OCI-M1 (cell line): ENCODE measurements at regions not wholly inside any gene's neighbourhood (a gene's known extent, or its start where the extent isn't known, plus 50 kb on each side); places are given as distances from the start of the nearest gene placed in this dataset.

ENCODE experiments used
- DNase-seq: peaks from one replicate; lab custom pipeline; 2025; lab: John Stamatoyannopoulos, UW

GRCh38 chr2:128578406-128579390, 260.0 kb upstream of the HS6ST1 start:
- DNase-seq: no peak

GRCh38 chr2:128579825-128580224, 261.2 kb upstream of the HS6ST1 start:
- no peak for DNase-seq

DNA sequence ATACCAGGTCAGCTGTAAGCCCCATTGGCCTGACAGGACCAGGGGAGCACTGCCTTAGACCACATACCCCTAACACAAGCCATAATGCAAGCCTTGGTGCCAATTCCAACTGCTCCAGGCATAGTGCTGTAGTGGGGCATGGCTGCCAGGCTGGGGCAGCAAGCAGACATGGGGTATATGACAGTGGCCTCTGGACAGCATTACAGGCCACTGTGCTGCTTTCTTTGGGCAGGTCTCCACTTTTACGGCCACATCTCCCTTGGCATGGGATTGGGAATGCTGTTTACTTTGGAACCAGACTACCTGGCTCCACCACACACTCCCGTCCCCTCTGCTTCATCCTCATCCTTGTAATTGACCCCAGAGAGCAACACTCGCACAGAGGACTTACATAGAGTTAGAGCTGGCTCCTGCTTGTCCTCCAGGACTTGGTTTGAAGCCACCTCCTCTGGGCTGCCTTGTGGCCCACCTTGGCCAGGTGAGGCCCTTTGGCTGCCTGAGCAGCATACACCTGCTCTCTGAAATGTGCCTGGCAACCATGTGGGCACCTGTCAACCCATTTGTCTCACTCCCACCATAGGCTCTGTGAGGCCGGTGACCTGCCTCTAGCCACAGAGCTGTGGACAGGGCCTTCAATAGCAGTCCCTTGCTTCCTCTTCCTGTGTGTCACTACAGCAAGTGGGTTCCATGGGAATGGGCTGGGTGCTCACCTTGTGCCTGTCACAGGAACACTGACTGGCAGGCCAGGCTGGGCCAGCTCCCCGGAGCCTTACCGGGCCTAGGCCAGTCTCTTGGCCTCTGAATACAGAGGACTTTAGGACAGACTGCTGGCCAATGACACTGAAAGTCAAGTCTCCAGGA, 262.6 kb upstream of the HS6ST1 start:
- DNase-seq: no peak

- no peak for DNase-seq
These were observed 263.2 kb upstream of the HS6ST1 start for GRCh38 chr2:128581849-128582244.

DNA sequence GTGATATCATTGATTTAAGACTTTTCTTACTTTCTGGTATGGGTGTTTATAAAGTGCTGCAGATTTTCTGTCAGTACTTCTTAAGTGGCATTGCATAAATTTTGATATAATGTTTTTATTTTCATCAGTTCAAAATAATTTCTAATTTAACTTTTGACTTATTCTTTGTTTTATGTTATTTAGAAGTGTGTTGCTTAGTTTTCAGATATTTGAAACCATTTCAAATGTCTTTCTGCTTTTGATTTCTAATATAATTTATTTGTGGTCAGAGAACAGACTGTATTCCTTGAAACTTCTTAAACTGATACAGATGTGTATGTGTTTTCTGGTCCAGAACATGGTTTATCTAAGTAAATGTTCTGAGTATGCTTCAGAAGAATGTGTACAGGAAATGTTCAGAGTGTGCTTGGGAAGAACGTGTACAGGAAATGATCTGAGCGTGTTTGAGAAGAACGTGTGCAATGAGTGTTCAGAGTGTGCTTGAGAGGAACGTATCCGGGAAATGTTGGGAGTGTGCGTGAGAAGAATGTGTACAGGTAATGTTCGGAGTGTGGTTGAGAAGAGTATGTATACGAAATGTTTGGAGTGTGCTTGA, 265.7 kb upstream of the HS6ST1 start:
- no peak for DNase-seq

DNA sequence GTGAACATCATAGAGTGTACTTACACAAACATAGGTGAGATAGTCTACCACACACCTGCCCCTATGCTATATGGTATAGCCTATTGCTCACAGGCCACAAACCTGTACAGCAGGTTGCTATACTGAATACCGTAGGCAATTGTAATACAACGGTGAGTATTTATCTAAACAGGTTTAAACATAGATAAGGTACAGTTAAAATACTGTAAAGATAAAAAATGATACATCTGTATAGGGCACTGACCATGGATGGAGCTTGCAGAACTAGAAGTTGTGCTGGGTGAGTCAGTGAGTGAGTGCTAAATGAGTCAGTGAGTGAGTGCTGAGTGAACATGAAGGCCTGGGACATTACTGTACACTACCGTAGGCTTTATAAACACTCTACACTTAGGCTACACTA, 267.0 kb upstream of the HS6ST1 start:
- DNase-seq: no peak

DNA sequence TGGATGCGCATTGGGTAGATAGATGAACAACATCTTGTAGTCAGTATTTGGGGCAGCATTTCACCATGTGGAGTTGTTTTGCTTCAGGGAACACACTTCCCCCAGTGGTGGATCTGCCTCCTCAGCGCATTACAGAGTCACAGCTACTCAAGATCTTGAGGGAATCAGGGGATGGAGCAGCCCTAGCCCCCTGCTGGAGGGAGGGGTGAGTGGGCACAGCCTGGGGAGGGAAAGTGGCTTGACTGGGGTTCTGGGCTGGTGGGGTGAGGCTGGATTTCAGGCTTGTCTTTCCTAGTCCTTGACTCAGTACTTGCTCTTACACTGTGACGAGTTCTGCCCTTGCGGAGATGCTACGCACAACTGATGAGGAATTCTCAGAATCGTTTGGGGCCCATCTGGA, 271.0 kb upstream of the HS6ST1 start:
- DNase-seq: no peak

- no peak for DNase-seq
These were observed 271.8 kb upstream of the HS6ST1 start for GRCh38 chr2:128590309-128591021.

DNA sequence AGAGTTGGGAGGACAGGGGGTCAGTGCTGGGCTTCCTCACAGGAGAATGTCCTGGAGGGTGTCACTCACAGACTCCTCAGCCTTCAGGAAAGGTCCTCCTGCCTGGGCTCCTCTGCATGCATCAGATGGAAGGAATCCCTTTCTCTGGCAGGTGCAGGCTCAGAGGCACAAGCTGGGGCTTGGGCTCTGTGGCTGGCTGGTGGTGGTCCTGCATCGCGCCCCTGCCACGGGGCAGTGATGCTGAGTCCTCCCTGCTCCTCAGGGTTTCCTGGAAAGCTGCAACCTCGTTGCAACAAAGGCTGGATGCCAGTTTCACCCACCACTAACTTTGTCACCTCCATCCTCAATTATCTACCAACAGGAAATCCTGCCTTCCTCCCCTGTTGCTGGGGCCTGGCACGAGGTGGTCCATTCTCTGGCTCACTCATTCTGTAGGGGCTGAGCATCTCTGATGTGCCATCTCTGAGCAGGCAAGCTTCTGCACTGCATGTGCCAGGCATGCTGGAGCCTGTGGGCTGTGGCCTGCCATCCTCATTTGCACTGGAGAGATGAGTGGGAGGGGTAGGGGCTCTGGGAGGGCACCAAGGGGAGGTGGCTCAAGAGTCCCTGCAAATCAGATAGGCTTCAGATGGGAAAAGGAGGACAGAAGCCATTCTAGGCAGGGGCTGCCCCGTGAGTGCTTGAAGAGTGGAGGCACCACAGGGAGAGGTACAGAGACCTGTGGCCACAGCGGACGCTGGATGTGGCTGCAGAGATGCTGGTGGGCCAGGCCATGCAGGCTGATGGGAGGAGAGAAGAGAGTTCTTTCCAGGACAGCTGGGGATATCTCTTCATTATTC, 272.6 kb upstream of the HS6ST1 start:
- DNase-seq: no peak

- DNase-seq: no peak
These were observed 273.5 kb upstream of the HS6ST1 start for GRCh38 chr2:128591861-128592822.

DNA sequence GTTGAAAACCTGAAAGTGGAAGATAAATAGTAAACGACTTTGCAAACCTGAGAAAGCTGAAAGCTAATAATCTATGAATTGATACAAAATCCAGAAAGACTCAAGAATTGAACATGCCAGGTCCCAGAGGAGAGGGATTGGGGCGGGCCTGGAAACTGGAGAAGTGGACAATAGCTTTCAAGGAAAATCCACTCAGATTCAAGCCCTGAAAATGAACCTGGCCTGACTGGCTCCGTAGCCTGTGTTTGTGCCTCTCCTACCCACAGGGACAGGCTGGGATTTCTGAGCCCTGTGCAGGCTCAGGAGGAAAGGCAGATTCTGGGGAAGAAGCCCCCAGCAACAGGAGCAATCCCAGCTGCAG, 274.8 kb upstream of the HS6ST1 start:
- DNase-seq: no peak

- DNase-seq: no peak
These were observed 275.4 kb upstream of the HS6ST1 start for GRCh38 chr2:128593879-128594650.

DNA sequence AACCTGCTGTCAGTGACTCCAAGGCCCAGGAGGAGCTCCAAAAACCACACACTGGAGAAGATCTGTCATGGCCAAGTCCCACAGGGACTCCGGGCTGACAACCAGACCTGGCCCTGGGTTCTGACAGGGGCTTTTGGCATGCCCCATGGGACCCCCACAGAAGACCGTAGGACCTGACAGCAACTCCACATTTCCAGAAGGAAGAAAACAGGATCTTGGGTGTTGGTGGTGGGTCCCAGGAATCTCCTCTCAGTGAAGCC, 275.9 kb upstream of the HS6ST1 start:
- DNase-seq: no peak

DNA sequence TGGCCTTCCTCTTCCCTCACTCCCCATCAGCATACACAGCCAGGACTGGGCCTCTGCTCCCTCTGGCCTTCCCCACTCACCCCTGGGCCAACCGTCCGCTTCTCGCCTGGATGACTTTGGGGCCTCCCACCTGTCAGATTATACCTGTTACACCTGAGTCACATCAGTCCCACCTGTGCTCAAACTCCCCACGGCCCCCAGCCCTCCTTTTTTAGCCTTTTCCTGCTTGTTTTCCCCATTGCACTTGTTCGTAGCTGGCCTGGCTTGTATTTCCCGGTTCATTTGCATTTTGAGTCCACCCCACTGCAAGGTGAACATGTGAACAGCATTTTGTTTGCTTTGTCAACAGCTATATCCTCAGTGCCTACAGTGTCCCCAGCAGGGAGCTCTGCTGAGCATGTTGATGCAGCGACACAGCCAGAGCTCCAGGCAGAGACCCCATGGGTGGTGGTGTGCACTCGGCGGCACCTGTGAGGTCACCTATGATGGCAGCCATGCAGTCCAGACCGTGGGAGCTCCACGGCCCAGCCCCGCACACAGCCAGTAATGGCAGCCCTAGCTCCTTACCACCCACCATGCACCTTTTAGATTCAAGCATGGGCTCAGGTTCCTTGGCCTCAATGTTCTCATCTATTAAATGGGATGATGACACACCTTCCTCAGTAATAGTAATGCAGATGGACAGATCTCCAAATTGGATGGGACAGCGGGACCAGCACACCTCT, 276.4 kb upstream of the HS6ST1 start:
- no peak for DNase-seq

- no peak for DNase-seq
These were observed 277.2 kb upstream of the HS6ST1 start for GRCh38 chr2:128595763-128596395.

- no peak for DNase-seq
These were observed 277.9 kb upstream of the HS6ST1 start for GRCh38 chr2:128596396-128597120.

DNA sequence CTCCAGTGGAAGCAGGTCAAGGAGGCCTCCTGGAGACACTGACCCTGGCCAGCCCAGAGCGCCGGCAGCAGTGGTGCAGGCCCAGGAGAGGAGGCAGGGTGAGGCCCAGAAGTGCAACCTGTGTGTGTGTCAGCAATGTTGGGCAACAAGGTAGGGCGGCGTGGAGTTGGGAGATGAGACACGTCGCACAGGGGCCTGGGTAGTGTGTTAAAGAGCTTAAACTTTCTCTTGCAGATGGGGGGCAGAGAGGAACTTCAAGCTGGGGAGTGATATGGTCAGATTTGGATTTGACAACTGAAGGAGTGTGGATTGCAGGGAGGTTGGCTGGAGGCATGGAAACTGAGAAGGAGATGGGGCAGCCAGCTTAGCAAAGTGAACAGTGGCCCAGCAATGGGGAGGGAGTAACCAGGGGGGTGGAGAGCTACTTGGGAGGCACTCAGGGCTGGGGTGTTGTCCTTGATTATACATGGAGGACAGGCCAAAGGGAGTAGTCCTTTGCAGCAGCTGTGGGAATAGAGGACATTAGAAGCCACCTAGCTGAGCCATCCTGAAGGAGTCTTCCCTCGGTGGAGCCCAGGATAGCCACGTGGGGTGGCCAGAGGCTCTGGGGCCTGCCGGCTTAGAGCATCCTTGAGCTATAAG, 278.6 kb upstream of the HS6ST1 start:
- no peak for DNase-seq
